GM12878 (cell line): ENCODE measurements at regions not wholly inside any gene's neighbourhood (a gene's known extent, or its start where the extent isn't known, plus 50 kb on each side); places are given as distances from the start of the nearest gene placed in this dataset.

ENCODE experiments used
- ATAC-seq: fragments of 200-7000 bp; cut with Tn5 transposase; 3 replicates; pipeline ENCODE4 v1.9.1; 2020; ENCODE audit warnings: mild to moderate bottlenecking, moderate library complexity
- BruUV-seq: library from RNA; stranded (reverse); fragments of 400-500 nt; replicated peaks from 2 replicates; lab custom pipeline; 2021; lab: Mats Ljungman, UMichigan
- CTCF ChIA-PET: fragments of 300-600 bp; sonication (Branson Sonifier 250); formaldehyde crosslinking; extraction: SDS; loops from one replicate; lab custom pipeline; 2021; ENCODE audit warnings: inconsistent platforms; lab: Yijun Ruan, JAX
- POLR2A ChIA-PET: fragments of 350-600 bp; formaldehyde crosslinking; extraction: SDS; loops from one replicate; lab custom pipeline; 2021; ENCODE audit warnings: inconsistent platforms; lab: Charles Lee
- RAD21 ChIA-PET: fragments of 300-600 bp; sonication (Branson Sonifier 250); formaldehyde crosslinking; loops from one replicate; lab custom pipeline; 2023; ENCODE audit warnings: antibody characterized with exemption; ENCODE audit not compliant: unreplicated experiment; lab: Charles Lee
- SMC1A ChIA-PET: fragments of 300-600 bp; sonication (Branson Sonifier 250); formaldehyde crosslinking; loops from one replicate; lab custom pipeline; 2023; ENCODE audit not compliant: unreplicated experiment, uncharacterized antibody; lab: Charles Lee
- DNase-seq: peaks from one replicate; pipeline ENCODE4 v3.0.0-alpha.2; 2011; ENCODE audit warnings: low read depth, low spot score
- FAIRE-seq: peaks from 3 replicates; lab custom pipeline; 2011; peaks lifted over from hg19 to GRCh38; lab: Jason Lieb, UNC
- H2AFZ ChIP-seq: 2 replicates; pipeline ENCODE4 v1.6.0; 2011; ENCODE audit warnings: low read depth, low read length, control low read depth; ENCODE audit not compliant: control insufficient read depth
- H3K27ac ChIP-seq: 2 replicates; pipeline ENCODE4 v1.5.1; 2011; ENCODE audit warnings: control low read depth; ENCODE audit not compliant: control insufficient read depth, insufficient read depth
- H3K27me3 ChIP-seq, 2 experiments: replicated peaks in 1 of 2; 2 replicates each; pipeline versions ENCODE4 v1.6.0 to v1.6.1; 2011; ENCODE audit warnings: low read length in 1 of 2; ENCODE audit not compliant: control insufficient read depth in 2 of 2, insufficient read depth in 2 of 2
- H3K36me3 ChIP-seq, 2 experiments: 2 replicates each; pipeline ENCODE4 v1.5.1; 2011; ENCODE audit warnings: low read length in 1 of 2; ENCODE audit not compliant: control insufficient read depth in 2 of 2, insufficient read depth in 2 of 2
- H3K4me1 ChIP-seq: 2 replicates; pipeline ENCODE4 v1.6.1; 2011; ENCODE audit warnings: mild to moderate bottlenecking, low read length, moderate library complexity, mixed read lengths; ENCODE audit not compliant: control insufficient read depth, insufficient read depth
- H3K4me2 ChIP-seq: 2 replicates; pipeline ENCODE4 v1.6.0; 2011; ENCODE audit warnings: control low read depth; ENCODE audit not compliant: control insufficient read depth, insufficient read depth
- H3K4me3 ChIP-seq: fragments of 200-600 bp; sonication (generic); 2 replicates; pipeline ENCODE4 v1.5.1; 2016
- H3K79me2 ChIP-seq: 2 replicates; pipeline ENCODE4 v1.6.0; 2011; ENCODE audit warnings: low read length; ENCODE audit not compliant: control insufficient read depth, insufficient read depth
- H3K9ac ChIP-seq: 2 replicates; pipeline ENCODE4 v1.8.0; 2011; ENCODE audit warnings: low read length, control low read depth, mixed read lengths; ENCODE audit not compliant: control insufficient read depth, insufficient read depth
- H3K9me3 ChIP-seq: replicated peaks from 3 replicates; pipeline ENCODE4 v1.5.1; 2011; ENCODE audit warnings: mild to moderate bottlenecking, low read length; ENCODE audit not compliant: control insufficient read depth, insufficient read depth
- H4K20me1 ChIP-seq: 2 replicates; pipeline ENCODE4 v1.6.0; 2011; ENCODE audit not compliant: control insufficient read depth, insufficient read depth
- BCL11A ChIP-seq: IDR thresholded peaks from 2 replicates; pipeline ENCODE4 v1.6.1; 2011; ENCODE audit warnings: low read depth, low read length
- E2F8 ChIP-seq: fragments of 450-650 bp; IDR thresholded peaks from 2 replicates; pipeline ENCODE4 v1.6.1; 2018; ENCODE audit warnings: mild to moderate bottlenecking, low read depth, moderate library complexity; ENCODE audit not compliant: partially characterized antibody
- EGR1 ChIP-seq, 2 experiments: IDR thresholded peaks; 1 replicate in 1 of 2; 2 replicates in 1 of 2; pipeline ENCODE4 v1.6.1; 2011 to 2012; ENCODE audit warnings: low read depth in 2 of 2, low read length in 2 of 2, borderline replicate concordance in 1 of 2, mild to moderate bottlenecking in 1 of 2, moderate library complexity in 1 of 2
- ESRRA ChIP-seq: IDR thresholded peaks from 2 replicates; pipeline ENCODE4 v1.6.1; 2012; ENCODE audit warnings: mild to moderate bottlenecking, low read length, improper control_type of control experiment
- MTA2 ChIP-seq: fragments of 450-650 bp; IDR thresholded peaks from 2 replicates; pipeline ENCODE4 v1.6.1; 2016; ENCODE audit warnings: low read depth, mild to moderate bottlenecking, moderate library complexity
- NFXL1 ChIP-seq: fragments of 450-650 bp; IDR thresholded peaks from 2 replicates; pipeline ENCODE4 v1.6.1; 2017; ENCODE audit warnings: antibody characterized with exemption, mild to moderate bottlenecking, borderline replicate concordance
- PBX3 ChIP-seq: IDR thresholded peaks from 2 replicates; pipeline ENCODE4 v1.6.1; 2011; ENCODE audit warnings: mild to moderate bottlenecking, low read depth, low read length, moderate library complexity; ENCODE audit not compliant: insufficient replicate concordance
- POU2F2 ChIP-seq: IDR thresholded peaks from 3 replicates; pipeline ENCODE4 v1.6.1; 2011; ENCODE audit warnings: low read depth, mild to moderate bottlenecking, low read length, borderline replicate concordance
- PRDM15 ChIP-seq: fragments of 450-650 bp; formaldehyde crosslinking; IDR thresholded peaks from 2 replicates; pipeline ENCODE4 v1.4.0; 2020; ENCODE audit warnings: mild to moderate bottlenecking, moderate library complexity
- RAD21 ChIP-seq: IDR thresholded peaks from 2 replicates; pipeline ENCODE4 v1.6.1; 2011; ENCODE audit warnings: mild to moderate bottlenecking, low read depth, low read length, moderate library complexity; ENCODE audit not compliant: insufficient read depth
- RCOR1 ChIP-seq: conservative IDR thresholded peaks from 2 replicates; pipeline ENCODE4 v1.6.1; 2012; ENCODE audit warnings: low read depth, low read length, improper control_type of control experiment
- SMARCA5 ChIP-seq: fragments of 450-650 bp; IDR thresholded peaks from 2 replicates; pipeline ENCODE4 v1.6.1; 2017; ENCODE audit warnings: mild to moderate bottlenecking
- USF1 ChIP-seq: IDR thresholded peaks from 2 replicates; pipeline ENCODE4 v1.6.1; 2011; ENCODE audit warnings: borderline replicate concordance, low read depth, mild to moderate bottlenecking, moderate library complexity, mixed read lengths, low read length; ENCODE audit not compliant: insufficient read depth; ENCODE audit errors: extremely low read length
- ZZZ3 ChIP-seq: IDR thresholded peaks from 2 replicates; pipeline ENCODE4 v1.6.1; 2011; ENCODE audit warnings: low read depth; ENCODE audit not compliant: control insufficient read depth, insufficient read length
- WGBS: methylation state at CpG from one replicate; pipeline ENCODE4 v1.1.6; 2016; ENCODE audit warnings: low lambda C conversion rate; ENCODE audit not compliant: insufficient replicate concordance, insufficient coverage; ENCODE audit errors: missing lambda C conversion rate; 5-methylcytosine and 5-hydroxymethylcytosine counted together
- in situ Hi-C: fragments of 300-500 bp; cut with MboI; formaldehyde crosslinking; loops from 9 replicates; pipeline ENCODE4 v1.14.3; 2018; ENCODE audit warnings: mixed read lengths
- intact Hi-C: fragments of 100-400 bp; cut with micrococcal nuclease; formaldehyde crosslinking; loops from one replicate; pipeline ENCODE4 v1.14.2; 2022; ENCODE audit not compliant: unreplicated experiment

GRCh38 chr18:54742659-54743604 is 85.3 kb upstream of the RAB27B start:
- Histone ChIP-seq H3K9ac (no peak overlapping the region), H3K9me3 (no peaks in the 10 kb centered on the region), H3K27ac (no peak overlapping the region), H4K20me1 (no peaks in the 10 kb centered on the region), H3K36me3 (no peaks in the 10 kb centered on the region), H3K79me2 (no peaks in the 10 kb centered on the region), H3K4me1 (no peaks in the 10 kb centered on the region), H3K27me3 (no peaks in the 10 kb centered on the region; a peak in 2 of 4 replicates), H3K4me3 (no peak overlapping the region), H3K4me2 (no peak overlapping the region), H2AFZ (no peak overlapping the region)
- FAIRE-seq (no peak), DNase-seq (no peak), ATAC-seq (no peak)
- in situ Hi-C loops (no loop called here), intact Hi-C loops (no loop called here)
- POLR2A ChIA-PET, result no interaction called here
- RAD21 ChIA-PET, result no interaction called here
- SMC1A ChIA-PET, result interaction anchor here (0.7 kb wide), 1 partner anchor 9 kb away, joined by 3 read pairs; no protein-coding TSS in a partner anchor
- whole genome bisulfite sequencing, result 2% methylated on average over 2 of the region's 2 CpGs
- CTCF ChIA-PET, result no interaction called here
- no TSS peak for BruUV-seq
- TF ChIP-seq EGR1 (IDR thresholded peaks at IDR 0.05; ENCODE audit: borderline replicate concordance in 1 of 2, low read depth in 2 of 2, low read length in 2 of 2) (no peak), PRDM15 (CRISPR knock-in tag) (no peak), SMARCA5 (no peak), PBX3 (no peak), E2F8 (no peak), RAD21 (no peak), BCL11A (no peak), ZZZ3 (no peak), NFXL1 (no peak), POU2F2 (no peak), ESRRA (no peak), MTA2 (no peak), USF1 (no peak), RCOR1 (no peak)
